HG03571 (cell line): ENCODE measurements at regions not wholly inside any gene's neighbourhood (a gene's known extent, or its start where the extent isn't known, plus 50 kb on each side); places are given as distances from the start of the nearest gene placed in this dataset.

Source experiments
- ATAC-seq: cut with Tn5 transposase; IDR thresholded peaks from one replicate; pipeline ENCODE4 v1.9.1; 2021; ENCODE audit not compliant: unreplicated experiment

GRCh38 chr10:36391405-36391804 is 734.0 kb upstream of the ANKRD30A start:
- ATAC-seq: no peak

GRCh38 chr10:36390221-36390620 is 735.2 kb upstream of the ANKRD30A start:
- no peak for ATAC-seq

- no peak for ATAC-seq
Observed at GRCh38 chr10:36388166-36388565, 737.2 kb upstream of the ANKRD30A start.

GRCh38 chr10:36385693-36386092 is 739.7 kb upstream of the ANKRD30A start:
- ATAC-seq: no peak

GRCh38 chr10:36383349-36383748 is 741.3 kb upstream of the FZD8 start:
- no peak for ATAC-seq

- no peak for ATAC-seq
Observed at GRCh38 chr10:36381748-36382147, 739.7 kb upstream of the FZD8 start.

- no peak for ATAC-seq
Observed at GRCh38 chr10:36380538-36380937, 738.4 kb upstream of the FZD8 start.

GRCh38 chr10:36375107-36375506 is 733.0 kb upstream of the FZD8 start:
- no peak for ATAC-seq

GRCh38 chr10:36373424-36374096 is 731.5 kb upstream of the FZD8 start:
- ATAC-seq: no peak

- no peak for ATAC-seq
Observed at GRCh38 chr10:36367362-36367761, 725.3 kb upstream of the FZD8 start.

- ATAC-seq: no peak
Observed at GRCh38 chr10:36366843-36367242, 724.7 kb upstream of the FZD8 start.

GRCh38 chr10:36366065-36366464 is 724.0 kb upstream of the FZD8 start:
- ATAC-seq: no peak

- ATAC-seq: no peak
Observed at GRCh38 chr10:36362257-36362656, 720.2 kb upstream of the FZD8 start.

- no peak for ATAC-seq
Observed at GRCh38 chr10:36358736-36359135, 716.6 kb upstream of the FZD8 start.

GRCh38 chr10:36354633-36355032 is 712.5 kb upstream of the FZD8 start:
- no peak for ATAC-seq

- ATAC-seq: no peak
Observed at GRCh38 chr10:36351159-36351558, 709.1 kb upstream of the FZD8 start.

GRCh38 chr10:36349445-36350078 is 707.5 kb upstream of the FZD8 start:
- no peak for ATAC-seq

GRCh38 chr10:36345807-36346206 is 703.7 kb upstream of the FZD8 start:
- no peak for ATAC-seq

- ATAC-seq: no peak
Observed at GRCh38 chr10:36345175-36345533, 703.1 kb upstream of the FZD8 start.

- no peak for ATAC-seq
Observed at GRCh38 chr10:36344240-36345174, 702.4 kb upstream of the FZD8 start.

GRCh38 chr10:36342781-36343180 is 700.7 kb upstream of the FZD8 start:
- no peak for ATAC-seq

- no peak for ATAC-seq
Observed at GRCh38 chr10:36341471-36341870, 699.4 kb upstream of the FZD8 start.
